Mesenchymal stem cell (in vitro differentiated cells and primary cell): ENCODE measurements at regions not wholly inside any gene's neighbourhood (a gene's known extent, or its start where the extent isn't known, plus 50 kb on each side); places are given as distances from the start of the nearest gene placed in this dataset.
"Not testable (repeated sequence)": the region's sequence is repeated elsewhere in the genome, so short reads cannot be mapped to it uniquely, and the experiment has no call there.

Experiments
- DNase-seq: peaks from one replicate; pipeline ENCODE4 v3.0.0-alpha.2; 2013
- H2AFZ ChIP-seq: one replicate; pipeline ENCODE4 v1.6.1; 2013; ENCODE audit warnings: low read depth, mild to moderate bottlenecking, control low read depth, inconsistent platforms, low read length, moderate library complexity
- H2AK5ac ChIP-seq: 2 replicates; pipeline ENCODE4 v1.6.1; 2013; ENCODE audit warnings: low read length, moderate library complexity, mild to moderate bottlenecking, inconsistent platforms; ENCODE audit not compliant: severe bottlenecking
- H2BK120ac ChIP-seq: one replicate; pipeline ENCODE4 v1.6.1; 2013; ENCODE audit warnings: low read depth, mild to moderate bottlenecking, inconsistent platforms, low read length, moderate library complexity
- H2BK12ac ChIP-seq, 2 experiments: one replicate each; pipeline ENCODE4 v1.6.1; 2013; ENCODE audit warnings: inconsistent platforms in 2 of 2, low read length in 2 of 2, mild to moderate bottlenecking in 2 of 2, moderate library complexity in 2 of 2, control low read depth in 1 of 2
- H2BK15ac ChIP-seq: one replicate; pipeline ENCODE4 v1.6.1; 2013; ENCODE audit warnings: mild to moderate bottlenecking, low read depth, inconsistent platforms; ENCODE audit not compliant: poor library complexity, severe bottlenecking
- H2BK5ac ChIP-seq: 2 replicates; pipeline ENCODE4 v1.6.1; 2013; ENCODE audit warnings: low read depth, mild to moderate bottlenecking, low read length, control low read depth, inconsistent platforms; ENCODE audit not compliant: poor library complexity, severe bottlenecking
- H3K14ac ChIP-seq, 2 experiments: one replicate each; pipeline ENCODE4 v1.6.1; 2013; ENCODE audit warnings: inconsistent platforms in 2 of 2, low read length in 2 of 2, control low read depth in 1 of 2, mild to moderate bottlenecking in 1 of 2, moderate library complexity in 1 of 2
- H3K18ac ChIP-seq, 2 experiments: one replicate each; pipeline ENCODE4 v1.6.1; 2013; ENCODE audit warnings: inconsistent platforms in 2 of 2, low read length in 2 of 2, control low read depth in 1 of 2, low read depth in 1 of 2, mild to moderate bottlenecking in 1 of 2
- H3K23ac ChIP-seq, 2 experiments: one replicate each; pipeline ENCODE4 v1.6.1; 2013; ENCODE audit warnings: inconsistent platforms in 2 of 2, low read length in 2 of 2, mild to moderate bottlenecking in 2 of 2, moderate library complexity in 2 of 2, control low read depth in 1 of 2
- H3K27ac ChIP-seq: 2 replicates; pipeline ENCODE4 v1.5.1; 2013; ENCODE audit warnings: mild to moderate bottlenecking, moderate library complexity, low read length, control low read depth, inconsistent platforms; ENCODE audit not compliant: poor library complexity, severe bottlenecking
- H3K27me3 ChIP-seq, 2 experiments: 2 replicates each; pipeline versions ENCODE4 v1.6.1 to v1.7.0; 2013; ENCODE audit warnings: low read length in 2 of 2, mild to moderate bottlenecking in 2 of 2, moderate library complexity in 2 of 2, control low read depth in 1 of 2, inconsistent platforms in 1 of 2; ENCODE audit not compliant: control insufficient read depth in 1 of 2, insufficient read depth in 1 of 2
- H3K36me3 ChIP-seq, 2 experiments: 2 replicates each; pipeline versions ENCODE4 v1.6.1 to v1.7.0; 2013; ENCODE audit warnings: low read length in 2 of 2, control low read depth in 1 of 2, inconsistent platforms in 1 of 2, low read depth in 1 of 2, mild to moderate bottlenecking in 1 of 2; ENCODE audit not compliant: insufficient read depth in 2 of 2, control insufficient read depth in 1 of 2
- H3K4ac ChIP-seq, 2 experiments: one replicate each; pipeline ENCODE4 v1.6.1; 2013; ENCODE audit warnings: inconsistent platforms in 2 of 2, low read length in 2 of 2, mild to moderate bottlenecking in 2 of 2, moderate library complexity in 2 of 2, control low read depth in 1 of 2, low read depth in 1 of 2
- H3K4me1 ChIP-seq: 2 replicates; pipeline ENCODE4 v1.6.1; 2013; ENCODE audit warnings: low read depth, low read length, control low read depth; ENCODE audit not compliant: control insufficient read depth, insufficient read depth
- H3K4me2 ChIP-seq: 2 replicates; pipeline ENCODE4 v1.6.1; 2013; ENCODE audit warnings: low read length, mild to moderate bottlenecking, inconsistent platforms; ENCODE audit not compliant: poor library complexity, severe bottlenecking
- H3K4me3 ChIP-seq, 2 experiments: 2 replicates each; pipeline versions ENCODE4 v1.5.1 to v1.7.0; 2013; ENCODE audit warnings: low read length in 2 of 2, mild to moderate bottlenecking in 2 of 2, control low read depth in 1 of 2, low read depth in 1 of 2; ENCODE audit not compliant: insufficient read depth in 1 of 2
- H3K79me1 ChIP-seq: replicated peaks from 2 replicates; pipeline ENCODE4 v1.6.1; 2013; ENCODE audit warnings: mild to moderate bottlenecking, control low read depth, low read length, inconsistent platforms; ENCODE audit not compliant: poor library complexity, severe bottlenecking
- H3K9ac ChIP-seq: 2 replicates; pipeline ENCODE4 v1.7.0; 2013; ENCODE audit warnings: mild to moderate bottlenecking, low read length, moderate library complexity
- H3K9me3 ChIP-seq: 2 replicates; pipeline ENCODE4 v1.7.0; 2013; ENCODE audit warnings: mild to moderate bottlenecking, low read length; ENCODE audit not compliant: control insufficient read depth
- H4K8ac ChIP-seq: one replicate; pipeline ENCODE4 v1.6.1; 2013; ENCODE audit warnings: inconsistent platforms, mild to moderate bottlenecking, low read length, moderate library complexity
- H4K91ac ChIP-seq: one replicate; pipeline ENCODE4 v1.6.1; 2013; ENCODE audit warnings: mild to moderate bottlenecking, low read length, inconsistent platforms
- WGBS: methylation state at CpG from one replicate; pipeline ENCODE4 v1.1.7; 2013; ENCODE audit warnings: mixed read lengths; 5-methylcytosine and 5-hydroxymethylcytosine counted together

DNA sequence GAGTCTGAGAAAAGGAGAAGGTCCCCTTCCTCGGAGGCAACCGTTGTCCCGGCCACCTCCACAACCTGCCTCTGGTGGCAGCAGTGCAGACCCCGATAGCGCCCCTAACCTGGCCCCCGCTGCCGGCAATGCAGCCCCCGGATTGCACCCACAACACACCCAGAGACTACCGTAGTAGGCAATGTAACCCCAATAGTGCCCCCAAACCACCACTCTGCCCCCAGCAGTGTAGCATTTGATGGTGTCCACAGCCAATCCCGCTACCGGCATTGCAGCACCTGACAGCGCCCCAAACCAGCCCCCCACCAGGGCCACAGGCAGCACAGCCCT is 67.1 kb upstream of the THOC3 start:
- not testable (repeated sequence) for H2BK12ac ChIP-seq, H2BK5ac ChIP-seq, H3K9ac ChIP-seq, H4K91ac ChIP-seq, H2AK5ac ChIP-seq, H3K4me3 ChIP-seq, H3K4ac ChIP-seq, H2AFZ ChIP-seq, H3K23ac ChIP-seq, H3K18ac ChIP-seq, H3K79me1 ChIP-seq, DNase-seq, H3K4me2 ChIP-seq, H3K27me3 ChIP-seq, H2BK15ac ChIP-seq, H3K9me3 ChIP-seq, H3K36me3 ChIP-seq, H3K14ac ChIP-seq, H3K27ac ChIP-seq, H4K8ac ChIP-seq, H2BK120ac ChIP-seq, H3K4me1 ChIP-seq
- no CpG with 5 or more reads among the region's 12 CpGs for WGBS

DNA sequence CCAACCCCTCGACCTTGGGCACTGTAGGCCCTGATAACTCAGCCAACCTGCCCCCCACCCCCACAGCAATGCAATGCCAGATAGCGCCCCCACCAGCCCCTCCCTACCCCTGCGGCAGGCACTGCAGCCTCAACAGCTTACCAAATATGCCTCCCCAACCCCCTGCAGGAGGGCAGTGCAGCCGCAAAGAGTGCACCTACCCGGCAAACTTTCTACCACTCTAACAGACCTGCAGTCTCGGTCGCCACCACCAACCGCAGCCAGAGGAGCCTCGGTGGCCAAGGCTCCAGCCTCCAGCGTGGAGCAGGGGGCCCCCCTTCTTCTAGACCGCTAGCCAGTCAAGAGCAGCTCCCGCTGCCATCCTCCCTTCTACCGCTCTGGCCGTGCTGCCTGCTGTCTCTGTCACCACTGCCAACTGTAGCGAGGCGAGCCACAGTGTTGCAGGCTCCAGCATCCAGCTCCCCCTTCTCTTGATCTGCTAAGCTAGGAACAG is 67.7 kb upstream of the THOC3 start:
- not testable (repeated sequence) for H2BK120ac ChIP-seq, DNase-seq, H3K36me3 ChIP-seq, H4K8ac ChIP-seq, H3K4ac ChIP-seq, H3K9me3 ChIP-seq, H2BK5ac ChIP-seq, H3K14ac ChIP-seq, H3K79me1 ChIP-seq, H3K27me3 ChIP-seq, H3K4me3 ChIP-seq, H4K91ac ChIP-seq, H3K18ac ChIP-seq, H3K9ac ChIP-seq, H2AFZ ChIP-seq, H3K4me2 ChIP-seq, H3K27ac ChIP-seq, H3K4me1 ChIP-seq, H2BK12ac ChIP-seq, H2AK5ac ChIP-seq, H3K23ac ChIP-seq, H2BK15ac ChIP-seq
- 89% methylated on average over 3 of the region's 16 CpGs for WGBS

DNA sequence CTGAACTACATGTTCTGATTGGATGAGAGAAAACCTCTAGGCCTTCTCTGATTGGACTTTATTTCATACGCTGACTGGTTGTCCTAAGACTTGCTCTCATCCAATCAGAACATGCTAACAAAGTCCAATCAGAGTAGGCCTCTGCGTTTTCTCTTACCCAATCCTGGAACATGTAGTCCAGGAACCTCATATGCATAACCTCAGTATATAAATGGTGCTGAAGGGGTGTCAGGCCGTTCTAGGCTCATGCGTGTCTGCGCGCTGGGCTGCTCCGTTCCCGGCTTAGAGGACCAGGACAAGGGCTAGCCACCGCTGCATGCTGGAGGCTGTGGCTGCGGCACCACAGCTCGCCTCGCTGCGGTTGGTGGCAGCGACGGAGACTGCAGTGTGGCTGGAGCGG is 68.3 kb upstream of the THOC3 start:
- H3K4ac ChIP-seq, H2AK5ac ChIP-seq, H3K14ac ChIP-seq, H3K4me1 ChIP-seq, H2BK5ac ChIP-seq, H4K8ac ChIP-seq, H2BK120ac ChIP-seq, H3K27me3 ChIP-seq, H3K9me3 ChIP-seq, H3K36me3 ChIP-seq, H3K23ac ChIP-seq, H3K4me2 ChIP-seq, H3K18ac ChIP-seq, DNase-seq, H3K79me1 ChIP-seq, H3K9ac ChIP-seq, H2BK15ac ChIP-seq, H3K4me3 ChIP-seq, H2BK12ac ChIP-seq, H2AFZ ChIP-seq, H4K91ac ChIP-seq, H3K27ac ChIP-seq: not testable (repeated sequence)
- 97% methylated on average over 6 of the region's 16 CpGs for WGBS

DNA sequence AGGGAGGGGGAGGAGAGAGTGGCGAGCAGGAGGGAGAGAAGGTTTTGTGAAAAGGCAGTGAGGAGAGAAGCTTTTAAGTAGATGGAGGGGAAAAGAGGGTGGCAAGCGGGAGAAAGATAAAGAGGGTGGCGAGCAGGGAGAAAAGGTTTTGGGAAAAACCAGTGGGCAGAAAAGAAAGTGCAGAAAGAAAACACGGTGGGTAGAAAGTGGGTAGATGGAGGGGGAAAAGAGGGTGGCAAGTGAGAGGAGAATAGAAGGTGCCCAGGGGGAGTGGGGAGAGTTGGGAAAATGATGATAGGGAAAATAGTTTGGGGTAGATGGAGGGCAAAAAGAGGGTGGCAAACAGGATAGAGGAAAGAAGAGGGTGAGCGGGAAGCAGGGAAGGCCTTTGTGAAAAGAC is 69.1 kb upstream of the THOC3 start:
- H3K27me3 ChIP-seq, H3K4me3 ChIP-seq, H3K18ac ChIP-seq, H2BK12ac ChIP-seq, H3K36me3 ChIP-seq, H2BK120ac ChIP-seq, H2AFZ ChIP-seq, H2AK5ac ChIP-seq, H3K4me2 ChIP-seq, H3K14ac ChIP-seq, H3K27ac ChIP-seq, H3K23ac ChIP-seq, H3K9me3 ChIP-seq, H4K8ac ChIP-seq, H3K4ac ChIP-seq, H3K79me1 ChIP-seq, H3K4me1 ChIP-seq, H2BK15ac ChIP-seq, H2BK5ac ChIP-seq, H4K91ac ChIP-seq, DNase-seq, H3K9ac ChIP-seq: not testable (repeated sequence)
- WGBS = 84% methylated on average over 5 of the region's 5 CpGs
